ENCODE measurements at regions not wholly inside any gene's neighbourhood (a gene's known extent, or its start where the extent isn't known, plus 50 kb on each side); places are given as distances from the start of the nearest gene placed in this dataset.
"Not testable (repeated sequence)": the region's sequence is repeated elsewhere in the genome, so short reads cannot be mapped to it uniquely, and the experiment has no call there.

GRCh38 chr3:177635601-177636106, 438.4 kb upstream of the TBL1XR1 start:
- POLR2A ChIA-PET; H3K9me3 Mint-ChIP-seq; H3K4me1 Mint-ChIP-seq; H3K36me3 Mint-ChIP-seq (ENCODE audit: low read depth); H3K27me3 Mint-ChIP-seq; H3K4me3 Mint-ChIP-seq; DNase-seq; CTCF ChIA-PET; H3K27ac Mint-ChIP-seq: not testable (repeated sequence)

- H3K9me3 Mint-ChIP-seq = peaks cover 6% of the 10 kb centered on the region
- CTCF ChIA-PET = no interaction called here
- no peaks in the 10 kb centered on the region for H3K36me3 Mint-ChIP-seq (ENCODE audit: low read depth)
- no peaks in the 10 kb centered on the region for H3K27me3 Mint-ChIP-seq
- peaks cover 24% of the 10 kb centered on the region for H3K4me1 Mint-ChIP-seq
- H3K27ac Mint-ChIP-seq = no peak overlapping the region
- DNase-seq = no peak
- no peak overlapping the region for H3K4me3 Mint-ChIP-seq
- POLR2A ChIA-PET = no interaction called here
Measured at GRCh38 chr3:177640319-177640965, 443.2 kb upstream of the TBL1XR1 start.

DNA sequence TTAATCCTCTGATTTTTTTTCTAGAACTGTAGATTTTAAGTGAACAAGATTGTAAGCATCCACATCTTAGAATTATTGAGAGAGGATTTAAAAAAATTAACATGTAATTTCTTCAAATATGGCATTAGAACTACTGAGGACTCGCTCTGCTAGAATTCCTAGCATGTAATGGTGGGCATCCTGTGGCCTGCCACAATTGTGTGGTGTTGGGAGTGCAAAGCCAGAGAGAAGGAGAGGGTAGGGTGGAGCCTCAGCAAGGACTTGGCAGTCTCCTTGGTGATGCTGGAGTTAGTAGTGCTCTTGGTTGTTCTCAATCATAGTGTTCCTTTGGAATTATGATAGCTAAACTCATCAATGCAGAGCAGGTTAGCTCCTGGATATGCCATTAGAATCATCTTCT, 443.9 kb upstream of the TBL1XR1 start:
- CTCF ChIA-PET = no interaction called here
- H3K9me3 Mint-ChIP-seq = peaks cover 6% of the 10 kb centered on the region
- H3K36me3 Mint-ChIP-seq (ENCODE audit: low read depth) = no peaks in the 10 kb centered on the region
- H3K27me3 Mint-ChIP-seq = no peaks in the 10 kb centered on the region
- H3K4me1 Mint-ChIP-seq = peaks cover 24% of the 10 kb centered on the region
- no peak overlapping the region for H3K27ac Mint-ChIP-seq
- H3K4me3 Mint-ChIP-seq = no peak overlapping the region
- POLR2A ChIA-PET = no interaction called here
- no peak for DNase-seq

GRCh38 chr3:177642042-177642803, 444.9 kb upstream of the TBL1XR1 start:
- Mint-ChIP-seq H3K36me3 (ENCODE audit: low read depth) (no peaks in the 10 kb centered on the region), H3K9me3 (peaks cover 6% of the 10 kb centered on the region), H3K27me3 (no peaks in the 10 kb centered on the region), H3K27ac (no peak overlapping the region), H3K4me1 (peaks cover 35% of the 10 kb centered on the region), H3K4me3 (no peak overlapping the region)
- ChIA-PET POLR2A (interaction anchor here (1.2 to 1.6 kb wide), 2 partner anchors 44 to 137 kb away, joined by 3 to 5 read pairs; no protein-coding TSS in a partner anchor), CTCF (interaction anchor here (0.6 to 1.1 kb wide), 2 partner anchors 45 to 282 kb away, joined by 3 to 5 read pairs; no protein-coding TSS in a partner anchor)
- no peak for DNase-seq

DNA sequence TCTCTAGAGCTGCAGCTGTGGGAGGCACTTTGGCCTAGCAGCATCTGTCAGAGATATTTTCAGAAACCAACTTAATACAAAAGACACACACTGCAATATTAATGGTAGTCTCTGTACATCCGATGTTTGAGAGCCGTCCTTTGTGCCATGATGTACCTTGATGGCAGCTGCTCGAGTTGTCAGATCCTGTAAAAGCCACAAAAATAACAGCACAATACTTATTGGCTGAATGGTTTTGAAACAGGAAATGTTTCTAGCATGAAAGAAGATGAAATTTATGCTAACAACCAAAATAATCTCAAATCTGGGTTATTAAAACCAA, 445.5 kb upstream of the TBL1XR1 start:
- Mint-ChIP-seq H3K4me1 (peaks cover 40% of the 10 kb centered on the region), H3K4me3 (no peak overlapping the region), H3K36me3 (ENCODE audit: low read depth) (no peaks in the 10 kb centered on the region), H3K27me3 (no peaks in the 10 kb centered on the region), H3K27ac (no peak overlapping the region), H3K9me3 (peaks cover 6% of the 10 kb centered on the region)
- ChIA-PET CTCF (interaction anchor here (1.1 kb wide), 1 partner anchor 45 kb away, joined by 5 read pairs; no protein-coding TSS in a partner anchor), POLR2A (interaction anchor here (1.2 to 1.6 kb wide), 2 partner anchors 45 to 136 kb away, joined by 3 to 5 read pairs; no protein-coding TSS in a partner anchor)
- DNase-seq = no peak

- ChIA-PET CTCF (no interaction called here), POLR2A (interaction anchor here (0.6 to 1.5 kb wide), 3 partner anchors 33 to 285 kb away, joined by 3 to 4 read pairs (median 4); no protein-coding TSS in a partner anchor)
- peak; percentile 59 for DNase-seq
- Mint-ChIP-seq H3K36me3 (ENCODE audit: low read depth) (no peaks in the 10 kb centered on the region), H3K27me3 (no peaks in the 10 kb centered on the region), H3K27ac (no peak overlapping the region), H3K9me3 (no peaks in the 10 kb centered on the region), H3K4me3 (no peak overlapping the region), H3K4me1 (peaks cover 45% of the 10 kb centered on the region)
Measured at GRCh38 chr3:177646749-177647148, 449.5 kb upstream of the TBL1XR1 start.

- POLR2A ChIA-PET = interaction anchor here (0.6 to 1.5 kb wide), 3 partner anchors 32 to 286 kb away, joined by 3 to 4 read pairs (median 4); no protein-coding TSS in a partner anchor
- H3K4me3 Mint-ChIP-seq = no peak overlapping the region
- CTCF ChIA-PET = interaction anchor here (0.7 kb wide), 1 partner anchor 450 kb away, joined by 3 read pairs; no protein-coding TSS in a partner anchor
Measured at GRCh38 chr3:177647341-177647740, 450.1 kb upstream of the TBL1XR1 start.

GRCh38 chr3:177647876-177648275, 450.6 kb upstream of the TBL1XR1 start:
- H3K27me3 Mint-ChIP-seq = no peaks in the 10 kb centered on the region
- no peaks in the 10 kb centered on the region for H3K36me3 Mint-ChIP-seq (ENCODE audit: low read depth)
- H3K27ac Mint-ChIP-seq = peak overlapping the region; percentile 47
- ChIA-PET POLR2A (interaction anchor here (1.0 to 1.5 kb wide), 2 partner anchors 31 to 287 kb away, joined by 4 read pairs; no protein-coding TSS in a partner anchor), CTCF (interaction anchor here (0.7 kb wide), 1 partner anchor 450 kb away, joined by 3 read pairs; no protein-coding TSS in a partner anchor)
- H3K4me1 Mint-ChIP-seq = peaks cover 34% of the 10 kb centered on the region
- H3K4me3 Mint-ChIP-seq = no peak overlapping the region
- H3K9me3 Mint-ChIP-seq = no peaks in the 10 kb centered on the region
- peak; percentile 19 for DNase-seq

More at GRCh38 chr3:177647341-177647740, 450.1 kb upstream of the TBL1XR1 start:
- Mint-ChIP-seq H3K27ac (no peak overlapping the region), H3K27me3 (no peaks in the 10 kb centered on the region), H3K36me3 (ENCODE audit: low read depth) (no peaks in the 10 kb centered on the region), H3K4me1 (peaks cover 40% of the 10 kb centered on the region), H3K9me3 (no peaks in the 10 kb centered on the region)
- DNase-seq = no peak

GRCh38 chr3:177652556-177653291, 455.4 kb upstream of the TBL1XR1 start:
- H3K4me3 Mint-ChIP-seq = no peak overlapping the region
- peaks cover 11% of the 10 kb centered on the region for H3K4me1 Mint-ChIP-seq
- ChIA-PET POLR2A (no interaction called here), CTCF (no interaction called here)
- H3K36me3 Mint-ChIP-seq (ENCODE audit: low read depth) = peaks cover 2% of the 10 kb centered on the region
- peaks cover 3% of the 10 kb centered on the region for H3K9me3 Mint-ChIP-seq
- no peaks in the 10 kb centered on the region for H3K27me3 Mint-ChIP-seq
- H3K27ac Mint-ChIP-seq = no peak overlapping the region
- DNase-seq = no peak

DNA sequence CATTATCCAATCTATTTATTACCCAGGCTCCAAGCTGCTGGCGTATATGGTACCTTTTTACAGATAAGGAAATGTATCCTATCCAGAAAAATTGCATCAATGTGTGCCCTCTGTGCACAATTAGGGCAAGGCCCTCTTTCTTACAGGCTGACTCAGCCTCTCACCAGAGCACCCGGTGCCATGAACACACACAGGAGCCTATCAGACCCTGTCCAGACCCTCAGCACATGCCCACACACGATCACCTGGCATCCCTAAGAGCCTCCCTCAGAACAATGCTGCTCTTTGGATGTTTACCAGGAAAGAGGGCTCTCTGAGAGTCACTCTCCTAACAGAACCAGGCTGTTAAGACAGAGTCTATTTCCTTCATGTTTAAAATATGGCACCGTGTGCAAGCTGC, 460.0 kb upstream of the TBL1XR1 start:
- POLR2A ChIA-PET = interaction anchor here (1.2 kb wide), 1 partner anchor 106 kb away, joined by 3 read pairs; no protein-coding TSS in a partner anchor
- no peaks in the 10 kb centered on the region for H3K4me1 Mint-ChIP-seq
- CTCF ChIA-PET = no interaction called here

DNA sequence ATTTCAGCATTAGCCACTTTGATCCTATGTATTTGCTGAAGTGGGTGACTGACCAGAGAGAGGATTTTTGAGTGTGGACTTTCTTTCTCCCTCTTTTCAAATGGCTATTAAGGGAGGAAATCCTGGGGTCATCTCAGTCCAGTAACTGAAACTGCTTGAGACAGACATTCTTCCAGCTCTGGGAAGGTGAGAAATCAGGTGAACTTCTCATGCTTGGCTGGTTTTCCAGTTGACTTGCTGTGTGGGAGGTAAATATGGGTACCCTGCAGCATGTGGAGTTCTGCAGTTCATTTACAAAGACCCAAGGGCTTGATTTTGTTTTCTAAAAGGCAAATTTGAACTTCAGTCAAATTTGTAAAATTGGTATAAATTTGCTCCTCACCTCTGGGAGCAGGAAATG, 461.1 kb upstream of the TBL1XR1 start:
- Mint-ChIP-seq H3K27me3 (no peaks in the 10 kb centered on the region), H3K9me3 (peaks cover 3% of the 10 kb centered on the region), H3K36me3 (ENCODE audit: low read depth) (peaks cover 2% of the 10 kb centered on the region), H3K4me3 (no peak overlapping the region), H3K4me1 (no peaks in the 10 kb centered on the region), H3K27ac (no peak overlapping the region)
- ChIA-PET POLR2A (no interaction called here), CTCF (no interaction called here)
- no peak for DNase-seq

More for the DNA sequence above, 460.0 kb upstream of the TBL1XR1 start:
- no peak for DNase-seq
- peaks cover 3% of the 10 kb centered on the region for H3K9me3 Mint-ChIP-seq
- no peaks in the 10 kb centered on the region for H3K27me3 Mint-ChIP-seq
- H3K27ac Mint-ChIP-seq = no peak overlapping the region
- no peak overlapping the region for H3K4me3 Mint-ChIP-seq
- peaks cover 2% of the 10 kb centered on the region for H3K36me3 Mint-ChIP-seq (ENCODE audit: low read depth)

GRCh38 chr3:177664380-177665103, 467.3 kb upstream of the TBL1XR1 start:
- H3K27ac Mint-ChIP-seq; H3K27me3 Mint-ChIP-seq; CTCF ChIA-PET; H3K36me3 Mint-ChIP-seq (ENCODE audit: low read depth); H3K9me3 Mint-ChIP-seq; H3K4me1 Mint-ChIP-seq; POLR2A ChIA-PET; H3K4me3 Mint-ChIP-seq: not testable (repeated sequence)
- peak; percentile 31 for DNase-seq
